Epithelial cell of proximal tubule (primary cell): ENCODE measurements at regions not wholly inside any gene's neighbourhood (a gene's known extent, or its start where the extent isn't known, plus 50 kb on each side); places are given as distances from the start of the nearest gene placed in this dataset.

Source experiments
- DNase-seq: peaks from one replicate; pipeline ENCODE4 v3.0.0-alpha.2; 2011; ENCODE audit warnings: low read depth
- H3K4me3 ChIP-seq: 2 replicates; pipeline ENCODE4 v1.5.1; 2011; ENCODE audit warnings: low read depth, mild to moderate bottlenecking, low read length
- CTCF ChIP-seq: conservative IDR thresholded peaks from 2 replicates; pipeline ENCODE4 v1.5.1; 2012; ENCODE audit warnings: low read depth, mild to moderate bottlenecking, low read length

DNA sequence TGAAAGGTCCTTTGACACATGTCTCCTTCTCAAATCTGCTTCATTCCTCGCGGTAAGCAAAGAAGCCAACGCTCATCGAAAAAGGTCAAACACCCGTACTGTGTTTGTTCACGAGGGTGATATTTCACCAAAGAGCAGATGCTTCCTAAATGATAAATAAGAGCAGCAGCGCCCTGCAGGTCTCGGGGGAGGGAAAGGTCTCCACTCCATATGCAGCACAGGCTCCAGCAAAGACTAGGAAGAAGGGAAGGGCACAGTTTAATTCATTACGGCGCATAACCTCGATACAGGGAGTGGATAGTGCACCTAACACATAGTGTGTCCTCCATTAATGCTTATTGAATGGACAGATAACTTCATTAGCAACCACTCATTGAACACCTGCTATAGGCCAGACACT is 593.3 kb downstream of the CDK5RAP2 start:
- H3K4me3 ChIP-seq: no peak overlapping the region
- TF ChIP-seq CTCF: no peak
- no peak for DNase-seq

GRCh38 chr9:119986205-119986604 is 593.8 kb downstream of the CDK5RAP2 start:
- no peak for DNase-seq
- TF ChIP-seq CTCF: peak; percentile 22

DNA sequence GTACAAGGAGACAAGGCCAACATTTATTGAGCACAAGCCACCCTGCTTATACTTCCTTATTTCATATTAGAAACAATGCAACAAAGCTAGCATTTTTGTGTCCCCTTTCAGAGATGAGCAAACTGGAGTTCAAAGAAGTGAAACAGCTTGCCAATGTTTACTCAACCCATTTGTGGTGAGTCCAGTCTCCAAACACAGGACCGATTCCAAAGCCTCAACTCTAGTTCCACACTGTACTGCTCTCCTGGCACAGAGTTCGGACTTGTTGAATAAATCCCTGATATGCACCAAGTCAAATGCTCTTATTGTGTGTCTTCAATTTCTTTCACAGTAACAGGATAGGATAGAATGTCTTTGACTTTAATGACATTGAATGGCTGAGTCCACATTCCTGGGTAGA is 604.8 kb upstream of the BRINP1 start:
- no peak overlapping the region for H3K4me3 ChIP-seq
- no peak for TF ChIP-seq CTCF
- DNase-seq: no peak

More at GRCh38 chr9:119986205-119986604, 593.8 kb downstream of the CDK5RAP2 start:
- no peak overlapping the region for H3K4me3 ChIP-seq

GRCh38 chr9:119968836-119969707 is 599.8 kb upstream of the BRINP1 start:
- peak; percentile 9 for DNase-seq
- TF ChIP-seq CTCF: peak; percentile 99
- H3K4me3 ChIP-seq: no peak overlapping the region

GRCh38 chr9:119967867-119968535 is 598.8 kb upstream of the BRINP1 start:
- no peak overlapping the region for H3K4me3 ChIP-seq
- TF ChIP-seq CTCF: no peak
- DNase-seq: no peak

- peak overlapping the region; percentile 13 for H3K4me3 ChIP-seq
- TF ChIP-seq CTCF: no peak
- DNase-seq: peak; percentile 93
These were observed 594.6 kb upstream of the BRINP1 start for GRCh38 chr9:119963798-119964372.
